ENCODE measurements at regions not wholly inside any gene's neighbourhood (a gene's known extent, or its start where the extent isn't known, plus 50 kb on each side); places are given as distances from the start of the nearest gene placed in this dataset.

DNA sequence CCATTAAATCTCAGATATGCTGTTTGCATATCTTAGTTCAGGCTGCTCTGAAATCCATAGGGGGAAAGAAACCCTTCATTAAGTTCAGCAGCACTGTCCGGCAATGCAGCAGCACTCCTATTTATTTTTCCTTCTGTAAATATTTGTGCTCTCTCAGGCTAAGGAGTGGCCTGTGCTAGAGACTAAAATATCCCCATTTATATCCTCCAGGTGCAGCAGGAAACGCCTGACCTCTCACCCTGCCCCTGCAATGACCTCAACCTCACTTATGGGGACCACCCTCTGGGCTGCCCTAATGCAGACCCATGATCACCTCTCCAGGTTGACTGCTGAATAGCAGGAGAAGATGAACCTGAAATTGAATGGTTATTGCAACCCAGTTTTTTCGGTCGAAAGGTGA lies 165.0 kb upstream of the ELAC2 start:
- DNase-seq (ENCODE audit: low spot score): no peak
- no peak for TF ChIP-seq CTCF (IDR thresholded peaks at IDR 0.05)
- no peak for ATAC-seq (ENCODE audit: low FRiP score)

DNA sequence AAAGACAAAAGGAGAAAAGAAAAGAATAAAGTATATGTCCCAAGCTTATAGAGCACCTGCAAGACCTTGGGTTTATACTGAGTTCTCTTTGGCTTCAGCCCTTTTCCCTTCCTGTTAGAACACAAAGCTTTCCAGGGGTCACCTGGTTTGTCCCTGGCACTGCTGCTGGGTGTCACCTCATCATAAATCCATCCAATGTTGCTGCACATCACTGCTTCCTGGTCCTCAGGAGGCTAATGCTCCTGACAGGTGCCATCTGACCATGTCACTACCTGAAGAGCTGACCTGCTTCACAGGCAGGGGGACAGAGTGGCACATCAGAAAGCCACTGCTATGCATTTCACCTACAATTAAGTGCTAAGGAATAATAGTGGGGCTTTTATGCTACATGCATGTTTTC lies 164.6 kb upstream of the ELAC2 start:
- ATAC-seq (ENCODE audit: low FRiP score): no peak
- no peak for TF ChIP-seq CTCF (IDR thresholded peaks at IDR 0.05)
- DNase-seq (ENCODE audit: low spot score): no peak

GRCh38 chr17:13181683-13182082 lies 163.9 kb upstream of the ELAC2 start:
- DNase-seq (ENCODE audit: low spot score) (no peak), ATAC-seq (ENCODE audit: low FRiP score) (no peak)
- no peak for TF ChIP-seq CTCF (IDR thresholded peaks at IDR 0.05)

DNA sequence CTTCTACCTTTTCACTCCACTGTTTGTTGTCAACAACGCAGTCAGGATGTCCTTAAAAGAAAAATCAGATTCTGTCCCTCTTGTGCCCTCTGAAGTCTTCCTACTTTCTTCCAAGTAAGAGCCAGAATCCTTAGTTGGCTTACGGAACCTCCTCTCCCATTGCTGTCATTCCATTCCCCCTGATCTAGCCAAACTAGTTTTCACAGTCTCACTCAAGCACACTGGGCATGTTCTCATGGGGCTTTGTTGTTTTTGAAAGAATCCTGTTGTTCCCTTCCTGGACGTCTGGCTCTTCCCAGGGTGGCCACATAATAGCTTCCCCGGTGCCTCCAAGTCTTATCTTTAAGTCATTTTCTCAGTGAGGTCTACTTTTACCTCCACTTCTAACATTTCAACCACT lies 158.6 kb upstream of the ELAC2 start:
- ATAC-seq (ENCODE audit: low FRiP score) (no peak), DNase-seq (ENCODE audit: low spot score) (no peak)
- no peak for TF ChIP-seq CTCF (IDR thresholded peaks at IDR 0.05)

DNA sequence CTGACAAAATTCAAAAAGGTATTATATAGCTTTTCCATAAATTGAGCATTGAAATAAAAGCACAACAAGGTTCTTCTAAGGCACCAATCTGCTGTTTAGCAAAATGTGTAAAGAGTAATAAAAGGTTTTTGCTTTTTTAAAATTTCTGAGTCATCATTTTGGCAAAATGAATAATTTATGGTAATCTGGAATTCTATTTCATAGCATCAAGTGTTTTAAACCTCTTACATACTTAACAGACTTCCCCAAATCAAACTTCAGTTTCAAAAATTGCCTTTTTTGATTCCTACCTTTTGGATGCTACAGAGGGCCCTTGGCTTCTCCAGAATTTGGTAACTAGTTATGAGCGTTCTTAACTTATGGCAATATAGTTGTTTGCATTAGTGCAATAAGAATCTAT lies 154.0 kb upstream of the ELAC2 start:
- DNase-seq (ENCODE audit: low spot score) (no peak), ATAC-seq (ENCODE audit: low FRiP score) (no peak)
- TF ChIP-seq CTCF (IDR thresholded peaks at IDR 0.05): no peak

DNA sequence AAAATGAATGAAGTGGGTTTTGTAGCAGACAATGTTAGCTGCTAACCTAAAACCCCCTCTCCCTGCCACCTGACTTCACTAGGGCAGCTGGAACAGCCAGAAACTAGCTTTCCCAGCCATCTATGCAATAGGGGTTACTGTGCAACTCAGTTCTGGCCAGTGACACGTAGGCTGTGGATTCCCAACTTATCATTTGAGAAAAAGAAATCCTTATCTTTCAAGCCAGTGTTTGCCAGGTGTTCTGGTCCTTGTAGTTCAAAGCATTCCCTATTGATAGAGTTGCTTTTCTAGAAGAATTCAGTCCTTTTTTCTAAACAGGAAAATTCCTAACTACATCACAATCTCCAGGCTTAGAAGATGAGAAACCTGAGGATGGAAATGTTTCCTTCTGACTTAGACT lies 144.5 kb upstream of the ELAC2 start:
- no peak for TF ChIP-seq CTCF (IDR thresholded peaks at IDR 0.05)
- DNase-seq (ENCODE audit: low spot score): no peak
- ATAC-seq (ENCODE audit: low FRiP score): no peak

- DNase-seq (ENCODE audit: low spot score) (no peak), ATAC-seq (ENCODE audit: low FRiP score) (no peak)
- TF ChIP-seq CTCF (IDR thresholded peaks at IDR 0.05): no peak
Measured at GRCh38 chr17:13160790-13161189, 143.0 kb upstream of the ELAC2 start.

Data from omental fat pad (tissue), 3 donors.